CD4-positive, CD25-positive, alpha-beta regulatory T cell (primary cell): ENCODE measurements at regions not wholly inside any gene's neighbourhood (a gene's known extent, or its start where the extent isn't known, plus 50 kb on each side); places are given as distances from the start of the nearest gene placed in this dataset.
"Not testable (repeated sequence)": the region's sequence is repeated elsewhere in the genome, so short reads cannot be mapped to it uniquely, and the experiment has no call there.

ENCODE experiments used
- ATAC-seq, 2 donors: fragments of 150-1000 bp; cut with Tn5 transposase; one replicate each; pipeline ENCODE4 v1.10.0; 2021; ENCODE audit warnings: low read depth in 2 of 2, moderate number of reproducible peaks in 2 of 2, moderate library complexity in 1 of 2
- DNase-seq, 3 donors: peaks; one replicate each; pipeline versions ENCODE4 v3.0.0 to v3.0.0-alpha.2; 2012 to 2022; ENCODE audit warnings: mixed read lengths in 1 of 3
- H3K27ac ChIP-seq: one replicate; pipeline ENCODE4 v1.7.0; 2013; ENCODE audit warnings: mild to moderate bottlenecking, low read length; ENCODE audit not compliant: insufficient read depth, poor library complexity, severe bottlenecking
- H3K27me3 ChIP-seq: one replicate; pipeline ENCODE4 v1.7.0; 2013; ENCODE audit warnings: low read length; ENCODE audit not compliant: control insufficient read depth, insufficient read depth
- H3K36me3 ChIP-seq: one replicate; pipeline ENCODE4 v1.7.0; 2013; ENCODE audit warnings: mild to moderate bottlenecking, low read length, moderate library complexity; ENCODE audit not compliant: control insufficient read depth, insufficient read depth
- H3K4me1 ChIP-seq: 2 replicates; pipeline ENCODE4 v1.7.0; 2013; ENCODE audit warnings: mild to moderate bottlenecking, low read length; ENCODE audit not compliant: insufficient read depth, control insufficient read depth, poor library complexity, severe bottlenecking
- H3K4me3 ChIP-seq: one replicate; pipeline ENCODE4 v1.7.0; 2013; ENCODE audit warnings: low read depth, mild to moderate bottlenecking, low read length, moderate library complexity
- H3K9me3 ChIP-seq, 2 experiments: 1 replicate in 1 of 2; 2 replicates in 1 of 2; pipeline ENCODE4 v1.7.0; 2013; ENCODE audit warnings: low read length in 2 of 2, mild to moderate bottlenecking in 1 of 2, moderate library complexity in 1 of 2; ENCODE audit not compliant: control insufficient read depth in 2 of 2
- H3K27ac Mint-ChIP-seq, 3 donors: one replicate each; pipeline ENCODE4 v1.8.0; 2020 to 2022; ENCODE audit warnings: mild to moderate bottlenecking in 3 of 3, mixed read lengths in 3 of 3, moderate library complexity in 2 of 3
- H3K27me3 Mint-ChIP-seq: one replicate; pipeline ENCODE4 v1.8.0; 2022; ENCODE audit warnings: mild to moderate bottlenecking, mixed read lengths
- H3K36me3 Mint-ChIP-seq: one replicate; pipeline ENCODE4 v1.8.0; 2020; ENCODE audit warnings: mixed read lengths
- H3K4me1 Mint-ChIP-seq, 4 donors: one replicate each; pipeline ENCODE4 v1.8.0; 2020 to 2022; ENCODE audit warnings: mixed read lengths in 4 of 4, mild to moderate bottlenecking in 1 of 4
- H3K4me3 Mint-ChIP-seq, 4 donors: one replicate each; pipeline ENCODE4 v1.8.0; 2020 to 2022; ENCODE audit warnings: mild to moderate bottlenecking in 4 of 4, mixed read lengths in 4 of 4, moderate library complexity in 3 of 4
- H3K9me3 Mint-ChIP-seq, 7 donors: one replicate each; pipeline ENCODE4 v1.8.0; 2020 to 2022; ENCODE audit warnings: mixed read lengths in 7 of 7, mild to moderate bottlenecking in 3 of 7, moderate library complexity in 2 of 7

GRCh38 chr11:71131861-71132260 is 120.5 kb downstream of the SHANK2 start:
- H3K4me3 ChIP-seq = no peak overlapping the region
- no peak overlapping the region for H3K27ac Mint-ChIP-seq

GRCh38 chr11:71130106-71130505 is 122.3 kb downstream of the SHANK2 start:
- DNase-seq (no peak), ATAC-seq (no peak)
- Mint-ChIP-seq H3K9me3 (peaks cover 0 to 5% (median 0%) of the 10 kb centered on the region in 7 donors), H3K27ac (no peak overlapping the region), H3K4me1 (no peaks in the 10 kb centered on the region), H3K4me3 (no peak overlapping the region), H3K36me3 (no peaks in the 10 kb centered on the region), H3K27me3 (no peaks in the 10 kb centered on the region)
- H3K36me3 ChIP-seq = no peaks in the 10 kb centered on the region
- no peak overlapping the region for H3K27ac ChIP-seq
- no peaks in the 10 kb centered on the region for H3K9me3 ChIP-seq
- no peaks in the 10 kb centered on the region for H3K27me3 ChIP-seq
- no peaks in the 10 kb centered on the region for H3K4me1 ChIP-seq
- H3K4me3 ChIP-seq = no peak overlapping the region

More at GRCh38 chr11:71131861-71132260, 120.5 kb downstream of the SHANK2 start:
- no peaks in the 10 kb centered on the region for H3K9me3 ChIP-seq
- Mint-ChIP-seq H3K27me3 (no peaks in the 10 kb centered on the region), H3K4me3 (no peak overlapping the region), H3K9me3 (peaks cover 0 to 5% (median 0%) of the 10 kb centered on the region in 7 donors), H3K4me1 (no peaks in the 10 kb centered on the region), H3K36me3 (no peaks in the 10 kb centered on the region)
- no peak for ATAC-seq
- no peak overlapping the region for H3K27ac ChIP-seq
- H3K36me3 ChIP-seq = no peaks in the 10 kb centered on the region
- H3K27me3 ChIP-seq = no peaks in the 10 kb centered on the region
- no peak for DNase-seq
- no peaks in the 10 kb centered on the region for H3K4me1 ChIP-seq

GRCh38 chr11:71129624-71130023 is 122.8 kb downstream of the SHANK2 start:
- Mint-ChIP-seq H3K9me3 (peaks cover 0 to 5% (median 0%) of the 10 kb centered on the region in 7 donors), H3K27me3 (no peaks in the 10 kb centered on the region), H3K36me3 (no peaks in the 10 kb centered on the region), H3K4me3 (no peak overlapping the region), H3K27ac (no peak overlapping the region), H3K4me1 (no peaks in the 10 kb centered on the region)
- H3K27ac ChIP-seq = no peak overlapping the region
- DNase-seq (no peak), ATAC-seq (no peak)
- no peaks in the 10 kb centered on the region for H3K4me1 ChIP-seq
- H3K36me3 ChIP-seq = no peaks in the 10 kb centered on the region
- H3K4me3 ChIP-seq = no peak overlapping the region
- no peaks in the 10 kb centered on the region for H3K9me3 ChIP-seq
- no peaks in the 10 kb centered on the region for H3K27me3 ChIP-seq

GRCh38 chr11:71127806-71128205 is 124.6 kb downstream of the SHANK2 start:
- Mint-ChIP-seq H3K27ac (no peak overlapping the region), H3K9me3 (peaks cover 1 to 9% (median 4%) of the 10 kb centered on the region in 7 donors), H3K4me1 (no peaks in the 10 kb centered on the region), H3K27me3 (no peaks in the 10 kb centered on the region), H3K4me3 (no peak overlapping the region), H3K36me3 (no peaks in the 10 kb centered on the region)
- ATAC-seq (no peak), DNase-seq (no peak)
- Histone ChIP-seq H3K36me3 (no peaks in the 10 kb centered on the region), H3K9me3 (no peaks in the 10 kb centered on the region), H3K4me1 (no peaks in the 10 kb centered on the region), H3K27me3 (no peaks in the 10 kb centered on the region), H3K4me3 (no peak overlapping the region), H3K27ac (no peak overlapping the region)

- DNase-seq, H3K4me3 ChIP-seq, H3K4me3 Mint-ChIP-seq, H3K36me3 Mint-ChIP-seq, H3K9me3 Mint-ChIP-seq, H3K36me3 ChIP-seq, H3K4me1 Mint-ChIP-seq, H3K27ac ChIP-seq, H3K4me1 ChIP-seq, H3K27me3 Mint-ChIP-seq, H3K27me3 ChIP-seq, H3K27ac Mint-ChIP-seq, H3K9me3 ChIP-seq, ATAC-seq: not testable (repeated sequence)
Observed at GRCh38 chr11:71126401-71126800, 126.0 kb downstream of the SHANK2 start.

- H3K36me3 ChIP-seq = no peaks in the 10 kb centered on the region
- Mint-ChIP-seq H3K9me3 (peaks cover 0 to 9% (median 2%) of the 10 kb centered on the region in 7 donors), H3K27me3 (no peaks in the 10 kb centered on the region), H3K4me1 (no peaks in the 10 kb centered on the region), H3K36me3 (no peaks in the 10 kb centered on the region), H3K4me3 (no peak overlapping the region), H3K27ac (peak overlapping the region in 1 of 3 donors; percentile 64)
- no peaks in the 10 kb centered on the region for H3K4me1 ChIP-seq
- H3K9me3 ChIP-seq = no peaks in the 10 kb centered on the region
- no peaks in the 10 kb centered on the region for H3K27me3 ChIP-seq
- no peak for ATAC-seq
- no peak for DNase-seq
- H3K4me3 ChIP-seq = no peak overlapping the region
- H3K27ac ChIP-seq = no peak overlapping the region
Observed at GRCh38 chr11:71125150-71125549, 127.2 kb downstream of the SHANK2 start.

GRCh38 chr11:71124127-71124526 is 128.2 kb downstream of the SHANK2 start:
- Mint-ChIP-seq H3K4me3 (no peak overlapping the region), H3K4me1 (no peaks in the 10 kb centered on the region), H3K27me3 (no peaks in the 10 kb centered on the region), H3K27ac (no peak overlapping the region), H3K9me3 (peaks cover 0 to 9% (median 2%) of the 10 kb centered on the region in 7 donors), H3K36me3 (no peaks in the 10 kb centered on the region)
- H3K4me1 ChIP-seq = no peaks in the 10 kb centered on the region
- ATAC-seq (no peak), DNase-seq (no peak)
- no peaks in the 10 kb centered on the region for H3K36me3 ChIP-seq
- no peak overlapping the region for H3K27ac ChIP-seq
- H3K27me3 ChIP-seq = no peaks in the 10 kb centered on the region
- no peaks in the 10 kb centered on the region for H3K9me3 ChIP-seq
- no peak overlapping the region for H3K4me3 ChIP-seq

- Histone ChIP-seq H3K36me3 (no peaks in the 10 kb centered on the region), H3K9me3 (no peaks in the 10 kb centered on the region), H3K27me3 (no peaks in the 10 kb centered on the region), H3K27ac (no peak overlapping the region), H3K4me1 (no peaks in the 10 kb centered on the region), H3K4me3 (no peak overlapping the region)
- Mint-ChIP-seq H3K36me3 (no peaks in the 10 kb centered on the region), H3K4me1 (no peaks in the 10 kb centered on the region), H3K27me3 (peaks cover 8% of the 10 kb centered on the region), H3K4me3 (no peak overlapping the region), H3K27ac (no peak overlapping the region), H3K9me3 (peaks cover 0 to 9% (median 2%) of the 10 kb centered on the region in 7 donors)
- ATAC-seq (no peak), DNase-seq (no peak)
Observed at GRCh38 chr11:71120471-71120896, 131.9 kb downstream of the SHANK2 start.
